Amygdala (tissue), 56 donors: ENCODE measurements at regions not wholly inside any gene's neighbourhood (a gene's known extent, or its start where the extent isn't known, plus 50 kb on each side); places are given as distances from the start of the nearest gene placed in this dataset.
"Not testable (repeated sequence)": the region's sequence is repeated elsewhere in the genome, so short reads cannot be mapped to it uniquely, and the experiment has no call there.

ENCODE experiments used
- DNase-seq, 56 donors: peaks; one replicate each; lab custom pipeline; 2025; lab: John Stamatoyannopoulos, UW

- DNase-seq, result no peak
Measured at GRCh38 chr7:32228601-32229000, 158.4 kb upstream of the PDE1C start.

- no peak for DNase-seq
Measured at GRCh38 chr7:32227746-32228145, 157.5 kb upstream of the PDE1C start.

DNA sequence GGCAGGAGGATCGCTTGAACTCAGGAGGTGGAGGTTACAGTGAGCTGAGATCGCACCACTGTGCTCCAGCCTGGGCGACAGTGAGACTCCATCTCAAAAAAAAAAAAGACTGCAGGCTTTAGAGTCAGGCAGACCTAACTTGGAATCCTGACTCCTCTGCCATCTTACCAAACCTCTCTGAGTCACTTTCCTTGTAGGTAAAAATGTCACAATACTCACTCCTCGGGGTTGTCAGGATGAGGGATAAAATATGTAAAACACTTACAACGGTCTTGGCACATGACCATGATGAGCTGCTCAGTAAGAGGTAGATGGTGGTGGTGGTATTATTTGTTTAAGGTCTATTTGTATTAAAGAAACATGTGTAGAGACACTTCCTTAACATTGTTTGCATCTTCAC, 154.1 kb upstream of the PDE1C start:
- DNase-seq, result no peak

- DNase-seq, result no peak
Measured at GRCh38 chr7:32223721-32224120, 153.5 kb upstream of the PDE1C start.

DNA sequence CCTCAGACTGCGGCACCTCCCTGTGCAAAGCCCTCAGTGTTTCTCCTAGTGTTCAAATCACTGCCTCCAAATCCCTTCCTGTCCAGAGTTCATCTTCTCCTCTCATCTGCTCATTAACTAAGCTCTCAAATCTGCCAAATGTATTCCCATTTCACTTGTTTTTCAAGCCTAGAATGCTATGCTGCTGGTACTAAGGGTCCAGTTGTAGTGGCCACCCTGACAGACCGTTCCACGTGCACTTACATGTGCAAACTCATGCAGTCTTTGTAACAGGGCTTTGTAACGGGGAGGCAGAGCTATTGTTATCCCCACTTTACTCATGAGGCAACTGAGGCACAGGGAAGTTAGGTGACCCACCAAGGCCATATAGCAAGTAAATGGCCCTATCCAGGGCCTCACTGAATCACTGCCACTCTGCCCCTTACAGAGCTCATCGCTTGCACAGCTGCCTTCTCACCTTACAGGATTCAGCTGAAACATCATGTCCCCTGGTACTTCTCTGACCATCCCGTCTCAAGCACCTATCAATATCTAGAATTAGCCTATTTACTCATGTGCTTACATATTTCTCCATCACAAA, 153.0 kb upstream of the PDE1C start:
- DNase-seq, result no peak

- no peak for DNase-seq
Measured at GRCh38 chr7:32222251-32222900, 152.2 kb upstream of the PDE1C start.

GRCh38 chr7:32221736-32222135, 151.5 kb upstream of the PDE1C start:
- no peak for DNase-seq

DNA sequence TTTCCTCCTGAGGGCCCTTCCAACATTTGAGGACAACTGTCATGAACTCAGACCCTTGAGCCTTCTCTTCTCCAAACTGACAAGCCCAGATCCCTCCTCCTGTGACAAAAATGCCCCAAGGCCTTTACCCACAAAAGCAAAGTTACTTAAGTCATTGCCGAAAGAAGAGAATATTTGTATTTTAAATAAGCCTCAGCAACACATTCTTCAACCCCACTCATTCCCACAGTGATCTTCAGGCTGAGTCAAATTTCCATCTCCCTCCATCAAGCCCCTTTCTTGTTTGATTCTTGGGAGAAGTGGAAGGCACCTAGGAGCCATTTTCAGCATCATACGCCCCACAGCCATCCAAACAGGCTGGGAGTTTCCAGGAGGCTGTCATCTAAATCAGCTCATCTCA, 150.8 kb upstream of the PDE1C start:
- DNase-seq, result no peak

DNA sequence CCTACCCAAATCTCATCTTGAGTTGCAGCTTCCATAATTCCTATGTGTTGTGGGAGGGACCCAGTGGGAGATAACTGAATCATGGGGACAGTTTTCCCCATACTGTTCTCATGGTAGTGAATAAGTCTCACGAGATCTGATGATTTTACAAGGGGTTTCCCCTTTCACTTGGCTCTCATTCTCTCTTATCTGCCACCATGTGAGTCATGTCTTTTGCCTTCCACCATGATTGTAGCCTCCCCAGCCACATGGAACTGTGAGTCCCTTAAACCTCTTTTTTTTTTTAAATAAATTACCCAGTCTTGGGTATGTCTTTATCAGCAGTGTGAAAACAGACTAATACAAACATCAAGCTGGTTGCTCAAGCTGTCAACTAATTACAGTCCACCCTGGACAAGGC, 149.6 kb upstream of the PDE1C start:
- not testable (repeated sequence) for DNase-seq

DNA sequence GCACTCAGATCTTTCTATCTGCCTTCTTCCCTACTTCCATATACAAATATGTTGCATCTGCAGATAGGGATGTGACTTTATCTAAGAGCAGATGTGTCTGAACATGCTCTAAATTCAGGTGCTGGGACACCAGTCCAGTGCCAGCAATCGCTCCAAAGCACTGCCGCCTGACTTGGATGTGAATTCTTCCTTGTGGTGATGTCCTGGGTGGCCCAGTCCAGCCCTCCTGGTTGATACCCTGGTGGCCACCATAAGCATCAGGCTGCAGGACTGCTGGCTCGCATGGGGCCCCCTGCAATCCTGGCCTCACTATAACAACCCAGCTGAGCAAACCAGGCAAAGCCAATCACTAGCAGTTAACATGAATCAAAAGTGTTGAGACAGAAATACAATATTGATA, 149.2 kb upstream of the PDE1C start:
- DNase-seq, result no peak

DNA sequence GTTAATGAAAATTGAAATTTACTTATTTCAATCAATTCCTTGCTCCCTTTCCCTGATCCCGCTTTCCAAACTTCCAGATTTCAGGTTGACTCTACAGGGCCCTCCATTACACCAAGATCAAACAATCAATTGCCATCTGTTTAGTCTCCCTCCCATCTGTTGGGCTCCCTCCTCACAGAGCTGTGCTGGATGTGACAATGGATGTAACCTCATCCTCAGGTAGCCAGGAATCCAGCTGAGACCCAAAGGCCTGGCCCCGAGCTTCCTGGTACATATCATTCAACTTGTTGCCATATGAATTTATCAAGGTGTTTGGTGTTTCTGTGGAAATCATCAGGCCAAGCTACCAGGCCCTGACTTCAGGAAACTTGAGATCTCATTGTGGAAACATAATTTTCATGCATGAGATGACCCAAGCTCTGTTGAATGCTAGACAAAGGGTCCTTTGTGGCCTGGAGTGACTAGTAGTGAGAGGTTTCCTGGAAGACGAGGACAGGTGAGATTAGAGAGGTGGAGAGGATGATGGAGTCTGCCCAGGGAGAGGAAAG, 148.6 kb upstream of the PDE1C start:
- no peak for DNase-seq

- peak in 7 of 56 donors; percentile 13 to 63 (median 22) for DNase-seq
Measured at GRCh38 chr7:32218154-32218467, 147.9 kb upstream of the PDE1C start.

GRCh38 chr7:32217341-32218153, 147.3 kb upstream of the PDE1C start:
- DNase-seq, result no peak

- DNase-seq, result no peak
Measured at GRCh38 chr7:32216759-32217158, 146.6 kb upstream of the PDE1C start.

- DNase-seq, result no peak
Measured at GRCh38 chr7:32215697-32216096, 145.5 kb upstream of the PDE1C start.

- DNase-seq, result no peak
Measured at GRCh38 chr7:32214913-32215312, 144.7 kb upstream of the PDE1C start.

DNA sequence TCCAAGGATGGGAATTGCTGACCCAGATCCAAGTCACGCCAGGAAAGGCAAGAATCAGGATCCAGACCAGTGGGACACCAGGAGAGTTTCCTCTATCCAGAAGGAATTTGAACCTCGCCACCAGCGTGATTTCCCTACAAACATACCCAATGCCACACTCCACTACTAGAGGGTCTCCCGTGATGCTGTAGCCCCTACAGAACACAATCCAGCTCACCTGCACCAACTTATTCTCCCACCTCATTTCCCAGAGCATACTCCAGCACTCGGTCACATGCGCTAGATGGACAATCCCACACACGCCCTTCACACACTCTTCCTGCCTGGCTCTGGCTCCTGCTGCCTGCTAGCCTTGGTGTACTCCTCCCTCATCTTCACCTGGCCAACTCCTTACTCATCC, 142.1 kb upstream of the PDE1C start:
- no peak for DNase-seq

DNA sequence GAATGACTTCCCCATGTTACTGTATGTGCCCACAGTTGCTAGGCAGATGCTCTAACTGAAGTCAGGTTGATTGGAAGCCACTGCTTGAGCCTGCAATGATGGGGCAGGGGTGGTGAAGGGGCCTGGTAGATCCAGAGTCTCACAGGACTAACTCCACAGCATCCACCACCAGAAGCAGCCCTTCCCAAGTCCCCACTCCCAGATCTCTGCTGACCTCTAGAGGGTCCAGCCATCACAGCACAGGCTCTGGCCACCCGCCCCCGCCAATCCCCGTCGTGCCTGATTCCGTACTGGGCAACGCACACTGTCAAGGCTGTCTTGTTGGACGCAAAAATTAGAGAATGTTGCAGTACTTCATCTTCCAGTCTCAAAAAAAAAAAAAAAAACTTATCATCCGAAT, 136.8 kb upstream of the PDE1C start:
- peak in 3 of 56 donors; percentile 3 to 23 (median 16) for DNase-seq

- DNase-seq, result no peak
Measured at GRCh38 chr7:32206488-32206887, 136.3 kb upstream of the PDE1C start.

DNA sequence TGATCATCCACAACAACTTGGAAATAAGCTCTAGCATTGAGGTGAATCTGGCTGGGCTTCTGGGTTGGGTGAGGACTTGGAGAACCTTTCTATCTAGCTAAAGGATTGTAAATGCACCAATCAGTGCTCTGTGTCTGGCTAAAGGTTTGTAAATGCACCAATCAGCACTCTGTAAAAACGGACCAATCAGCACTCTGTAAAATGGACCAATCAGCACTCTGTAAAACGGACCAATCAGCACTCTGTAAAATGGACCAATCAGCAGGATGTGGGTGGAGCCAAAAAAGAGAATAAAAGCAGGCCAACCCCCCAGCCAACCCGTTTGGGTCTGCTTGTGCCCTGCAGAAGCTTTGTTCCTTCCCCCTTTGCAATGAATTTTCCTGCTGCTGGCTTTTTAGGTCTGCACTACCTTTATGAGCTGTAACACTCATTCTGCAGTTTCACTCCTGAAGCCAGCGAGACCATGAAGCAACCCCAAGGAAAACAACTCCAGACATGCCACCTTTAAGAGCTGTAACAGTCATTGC, 135.2 kb upstream of the PDE1C start:
- DNase-seq, result not testable (repeated sequence)

GRCh38 chr7:32204361-32205018, 134.3 kb upstream of the PDE1C start:
- DNase-seq, result peak; percentile 13 to 94 (median 72)
